ENCODE measurements at regions not wholly inside any gene's neighbourhood (a gene's known extent, or its start where the extent isn't known, plus 50 kb on each side); places are given as distances from the start of the nearest gene placed in this dataset.

- peak in 1 of 3 experiments; percentile 12 for DNase-seq
These were observed 70.1 kb upstream of the RAPGEF1 start for GRCh38 chr9:131809941-131810344.

DNA sequence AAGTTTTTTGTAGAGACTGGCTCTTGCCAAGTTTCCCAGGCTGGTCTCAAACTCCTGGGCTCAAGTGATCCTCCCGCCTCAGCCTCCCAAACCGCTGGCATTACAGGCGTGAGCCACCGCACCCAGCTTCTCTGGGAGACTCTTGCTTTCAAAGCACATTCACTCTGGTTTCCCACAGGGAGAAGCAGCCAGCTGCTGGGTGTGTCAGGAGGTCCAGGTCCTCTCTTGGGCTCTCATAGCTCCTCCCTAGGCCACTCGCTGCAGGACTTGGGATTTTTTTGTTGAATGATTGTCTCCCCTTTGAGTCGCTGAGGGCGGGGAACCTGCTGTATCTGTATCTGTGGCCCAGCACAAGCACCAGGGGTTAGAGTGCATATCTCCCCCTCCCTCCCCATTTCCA, 68.4 kb upstream of the RAPGEF1 start:
- DNase-seq, result no peak

DNA sequence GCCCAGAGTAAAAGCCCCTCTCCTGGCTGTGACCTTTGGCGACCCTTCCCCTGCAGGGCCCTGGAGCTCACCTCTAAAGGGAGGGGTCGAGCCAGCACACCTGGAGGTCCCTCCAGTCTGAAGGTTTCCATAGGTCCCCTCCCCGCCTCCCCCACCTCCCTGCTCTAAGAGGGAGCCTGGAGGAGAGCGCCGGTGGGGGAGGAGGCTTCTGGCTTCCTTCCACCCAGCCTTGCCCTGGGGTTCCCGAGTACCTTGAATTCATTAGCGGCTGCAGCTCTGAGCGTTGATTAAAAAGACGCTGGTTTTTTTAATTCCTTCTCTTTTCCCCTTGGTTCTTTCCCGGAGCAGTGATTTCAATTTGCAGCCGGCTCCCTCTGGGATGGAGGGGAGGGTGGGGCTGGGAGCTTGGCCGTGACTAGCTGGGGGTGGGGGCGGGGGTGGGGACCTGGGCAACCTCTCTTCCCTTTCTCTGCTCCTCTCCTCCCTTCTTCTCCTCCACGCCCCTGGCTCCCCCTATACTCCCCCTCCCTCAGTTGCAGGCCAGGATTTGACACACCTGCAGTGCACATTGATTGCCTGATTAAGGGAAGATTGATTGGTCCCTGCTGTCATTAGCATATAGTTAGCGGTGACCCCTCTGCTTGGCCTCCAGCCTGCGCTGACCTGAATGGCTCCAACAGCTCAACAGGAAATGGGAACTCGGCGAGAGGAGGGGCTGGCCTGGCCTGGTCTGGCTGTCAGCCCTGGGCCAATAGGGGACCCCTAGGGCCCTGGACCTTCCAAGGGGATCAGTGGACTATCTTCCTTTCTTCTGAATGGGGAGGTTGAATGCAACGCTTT, 67.5 kb upstream of the RAPGEF1 start:
- peak in 2 of 3 experiments; percentile 77 to 88 for DNase-seq

GRCh38 chr9:131805803-131806202, 65.9 kb upstream of the RAPGEF1 start:
- DNase-seq, result no peak

DNA sequence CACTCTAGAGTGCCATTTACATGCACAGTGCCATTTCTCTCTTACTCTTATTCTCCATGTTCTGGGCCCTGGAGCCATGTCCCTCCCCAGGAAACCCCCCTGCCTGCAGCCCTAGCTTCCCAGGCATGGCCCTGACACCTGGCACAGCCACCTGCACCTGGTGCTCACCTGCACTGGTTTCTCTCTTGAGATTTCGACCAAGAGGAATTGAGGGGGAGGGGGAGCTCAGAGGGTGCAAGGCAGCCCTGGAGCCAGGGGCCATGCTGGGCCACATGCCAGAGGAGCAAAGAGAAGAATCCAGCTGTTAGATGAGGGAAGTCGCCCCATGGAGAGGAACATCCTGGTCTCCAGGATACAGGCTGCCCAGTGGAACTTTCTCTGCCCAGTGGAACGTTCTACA, 65.0 kb upstream of the RAPGEF1 start:
- DNase-seq, result peak; percentile 3 to 72 (median 57)

GRCh38 chr9:131803758-131804411, 64.0 kb upstream of the RAPGEF1 start:
- DNase-seq, result no peak

DNA sequence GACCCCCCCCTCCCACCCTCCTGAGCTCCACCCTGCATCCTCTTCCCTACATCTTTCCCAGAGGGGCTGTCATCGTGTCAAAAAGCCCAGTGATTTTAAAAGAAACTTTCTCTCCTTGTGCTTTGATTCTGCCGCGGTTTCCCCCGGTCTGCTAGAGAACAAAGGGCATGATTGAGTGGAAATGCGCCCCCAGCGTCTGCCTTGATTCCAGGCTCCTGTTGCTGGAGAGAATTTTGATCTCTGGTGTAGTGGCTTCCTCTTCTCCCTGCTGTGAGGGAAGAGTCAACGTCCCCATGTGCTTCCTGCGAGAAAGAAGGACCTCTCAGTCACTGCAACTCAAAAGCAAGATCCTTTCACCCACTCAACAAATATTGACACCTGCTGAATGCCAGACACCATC, 61.9 kb upstream of the RAPGEF1 start:
- no peak for DNase-seq

GRCh38 chr9:131800843-131801242, 61.0 kb upstream of the RAPGEF1 start:
- DNase-seq, result peak in 2 of 3 experiments; percentile 38 to 69

DNA sequence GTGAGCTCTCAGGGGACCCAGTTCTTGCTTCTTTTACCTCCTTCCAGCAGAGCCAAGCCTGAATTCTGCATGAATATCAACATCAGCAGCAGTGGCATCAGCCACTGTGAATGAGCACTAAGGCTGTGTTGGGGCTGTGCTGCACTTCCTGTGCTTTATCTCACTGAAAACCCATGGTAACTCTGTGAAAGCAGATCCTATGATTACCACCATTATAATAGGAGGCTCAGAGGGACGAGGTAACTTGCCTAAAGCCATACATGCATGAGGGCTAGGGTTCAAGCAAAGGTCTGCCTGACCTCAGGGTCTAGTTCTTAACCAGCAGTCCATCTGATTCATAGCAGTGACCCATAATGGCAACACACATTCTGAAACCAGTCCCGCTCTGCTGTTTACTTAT, 60.5 kb upstream of the RAPGEF1 start:
- DNase-seq, result peak in 2 of 3 experiments; percentile 38 to 69

DNA sequence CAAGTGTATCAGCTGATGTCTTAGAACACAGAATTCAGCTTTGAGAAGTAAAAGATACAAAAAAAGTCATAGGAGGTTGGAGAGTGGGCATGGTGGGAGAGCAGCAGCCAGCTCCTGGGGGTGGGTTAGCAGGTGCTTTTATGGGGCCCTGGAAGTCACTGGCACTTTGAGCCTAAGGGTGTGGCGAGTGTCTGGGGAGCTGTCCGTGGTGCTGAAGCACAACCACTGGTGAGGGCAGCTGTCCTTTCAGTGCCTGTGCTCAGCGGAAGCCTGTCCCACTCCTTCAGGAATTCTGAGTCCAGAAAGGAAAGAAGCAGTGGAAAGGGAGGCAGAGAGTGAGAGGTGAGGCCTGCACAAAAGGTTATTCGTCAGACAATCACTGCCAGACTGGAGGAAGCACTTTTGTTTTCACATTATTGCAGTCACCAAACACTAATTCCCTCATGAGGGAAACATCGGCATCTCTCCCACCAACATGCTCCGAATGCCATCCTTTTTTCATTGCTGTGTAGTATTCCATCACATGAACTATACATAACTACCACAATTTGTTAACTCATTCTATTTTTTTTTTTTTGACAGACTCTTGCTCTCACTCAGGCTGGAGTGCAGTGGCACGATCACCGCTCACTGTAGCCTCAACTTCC, 59.4 kb upstream of the RAPGEF1 start:
- no peak for DNase-seq

GRCh38 chr9:131798246-131798645, 58.4 kb upstream of the RAPGEF1 start:
- no peak for DNase-seq

- no peak for DNase-seq
These were observed 54.5 kb upstream of the RAPGEF1 start for GRCh38 chr9:131794393-131794792.

- peak in 2 of 3 experiments; percentile 42 to 62 for DNase-seq
These were observed 51.8 kb upstream of the RAPGEF1 start for GRCh38 chr9:131791542-131792254.

All from NCI-H1417 (cell line).